Muscle layer of colon (tissue), 2 donors: ENCODE measurements at regions not wholly inside any gene's neighbourhood (a gene's known extent, or its start where the extent isn't known, plus 50 kb on each side); places are given as distances from the start of the nearest gene placed in this dataset.
"Not testable (repeated sequence)": the region's sequence is repeated elsewhere in the genome, so short reads cannot be mapped to it uniquely, and the experiment has no call there.

ENCODE experiments used
- H3K27ac ChIP-seq: one replicate; pipeline ENCODE4 v1.7.0; 2013; ENCODE audit warnings: low read depth, mild to moderate bottlenecking, low read length, moderate library complexity
- H3K27me3 ChIP-seq, 2 donors: one replicate each; pipeline ENCODE4 v1.7.0; 2013; ENCODE audit warnings: low read length in 2 of 2, mild to moderate bottlenecking in 2 of 2; ENCODE audit not compliant: insufficient read depth in 2 of 2, control insufficient read depth in 1 of 2
- H3K36me3 ChIP-seq: one replicate; pipeline ENCODE4 v1.7.0; 2013; ENCODE audit warnings: mild to moderate bottlenecking, low read length; ENCODE audit not compliant: insufficient read depth
- H3K4me1 ChIP-seq: one replicate; pipeline ENCODE4 v1.7.0; 2013; ENCODE audit warnings: mild to moderate bottlenecking, low read length; ENCODE audit not compliant: insufficient read depth
- H3K4me3 ChIP-seq, 2 donors: one replicate each; pipeline ENCODE4 v1.7.0; 2013; ENCODE audit warnings: low read length in 2 of 2, low read depth in 1 of 2, mild to moderate bottlenecking in 1 of 2, moderate library complexity in 1 of 2
- H3K9ac ChIP-seq: one replicate; pipeline ENCODE4 v1.7.0; 2013; ENCODE audit warnings: low read length
- H3K9me3 ChIP-seq: one replicate; pipeline ENCODE4 v1.7.0; 2013; ENCODE audit warnings: mild to moderate bottlenecking, low read length
- donor health status: abdominal sarcoma.
- donor health status: Adenocarcinoma of cecum.

DNA sequence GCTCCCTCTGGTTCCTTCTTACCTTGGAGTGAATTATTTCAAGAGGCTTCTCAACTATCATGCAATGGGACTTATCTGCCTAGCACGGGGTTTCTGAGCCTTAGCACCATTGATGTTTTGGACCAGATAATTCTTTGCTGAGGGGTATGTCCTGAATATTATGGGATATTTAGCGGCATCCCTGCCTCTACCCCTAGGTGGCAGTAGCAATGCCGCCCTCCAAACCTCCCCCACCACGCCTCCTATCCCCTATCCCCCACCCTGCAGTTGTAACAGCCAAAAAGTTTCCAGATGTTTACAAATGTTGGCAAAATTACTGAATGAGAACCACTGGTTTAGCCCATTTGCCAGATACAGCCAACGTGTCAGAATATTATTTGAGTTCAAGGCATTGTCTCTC lies 125.5 kb downstream of the POSTN start:
- H3K36me3 ChIP-seq = no peaks in the 10 kb centered on the region
- H3K9ac ChIP-seq = no peak overlapping the region
- H3K9me3 ChIP-seq = no peaks in the 10 kb centered on the region
- H3K4me1 ChIP-seq = no peaks in the 10 kb centered on the region
- no peak overlapping the region for H3K27ac ChIP-seq
- H3K27me3 ChIP-seq = no peaks in the 10 kb centered on the region
- no peak overlapping the region for H3K4me3 ChIP-seq

GRCh38 chr13:37472266-37472665 lies 126.3 kb downstream of the POSTN start:
- H3K27ac ChIP-seq, H3K4me3 ChIP-seq, H3K4me1 ChIP-seq, H3K27me3 ChIP-seq, H3K9me3 ChIP-seq, H3K9ac ChIP-seq, H3K36me3 ChIP-seq: not testable (repeated sequence)

- H3K27me3 ChIP-seq = no peaks in the 10 kb centered on the region
- H3K27ac ChIP-seq = no peak overlapping the region
- H3K9me3 ChIP-seq = no peaks in the 10 kb centered on the region
These were observed 138.4 kb downstream of the POSTN start for GRCh38 chr13:37460166-37460565.

GRCh38 chr13:37457612-37458011 lies 141.0 kb downstream of the POSTN start:
- no peaks in the 10 kb centered on the region for H3K9me3 ChIP-seq
- H3K27me3 ChIP-seq = no peaks in the 10 kb centered on the region
- no peak overlapping the region for H3K27ac ChIP-seq
- H3K4me3 ChIP-seq = no peak overlapping the region
- no peak overlapping the region for H3K9ac ChIP-seq
- no peaks in the 10 kb centered on the region for H3K36me3 ChIP-seq
- H3K4me1 ChIP-seq = peaks cover 9% of the 10 kb centered on the region

More at GRCh38 chr13:37460166-37460565, 138.4 kb downstream of the POSTN start:
- Histone ChIP-seq H3K36me3 (no peaks in the 10 kb centered on the region), H3K4me1 (peaks cover 9% of the 10 kb centered on the region), H3K4me3 (no peak overlapping the region), H3K9ac (no peak overlapping the region)

DNA sequence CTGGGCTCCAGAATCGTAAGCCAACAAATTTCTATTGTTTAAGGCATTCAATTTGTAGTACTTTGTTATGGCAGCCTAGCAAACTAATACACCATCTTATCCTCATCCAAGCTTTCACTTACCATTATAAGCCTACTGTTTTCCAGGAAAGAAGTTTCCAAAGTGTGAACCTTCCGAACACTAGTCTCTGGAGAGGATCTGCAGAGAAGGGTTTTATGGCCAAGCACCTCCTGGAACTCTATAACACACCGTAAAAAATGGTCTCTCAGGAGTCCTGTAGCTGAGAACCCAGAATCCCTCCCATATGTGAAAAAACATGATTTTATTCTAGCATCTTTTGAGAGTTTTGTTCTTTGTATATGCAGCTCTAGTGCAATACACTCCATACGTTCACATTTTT lies 142.1 kb downstream of the POSTN start:
- Histone ChIP-seq H3K9ac (no peak overlapping the region), H3K9me3 (no peaks in the 10 kb centered on the region), H3K4me1 (peaks cover 17% of the 10 kb centered on the region), H3K4me3 (no peak overlapping the region), H3K36me3 (no peaks in the 10 kb centered on the region), H3K27me3 (no peaks in the 10 kb centered on the region), H3K27ac (no peak overlapping the region)

- Histone ChIP-seq H3K27me3 (no peaks in the 10 kb centered on the region), H3K9me3 (no peaks in the 10 kb centered on the region), H3K4me1 (peaks cover 17% of the 10 kb centered on the region), H3K9ac (no peak overlapping the region), H3K36me3 (no peaks in the 10 kb centered on the region), H3K27ac (no peak overlapping the region), H3K4me3 (no peak overlapping the region)
These were observed 142.5 kb downstream of the POSTN start for GRCh38 chr13:37456041-37456440.

DNA sequence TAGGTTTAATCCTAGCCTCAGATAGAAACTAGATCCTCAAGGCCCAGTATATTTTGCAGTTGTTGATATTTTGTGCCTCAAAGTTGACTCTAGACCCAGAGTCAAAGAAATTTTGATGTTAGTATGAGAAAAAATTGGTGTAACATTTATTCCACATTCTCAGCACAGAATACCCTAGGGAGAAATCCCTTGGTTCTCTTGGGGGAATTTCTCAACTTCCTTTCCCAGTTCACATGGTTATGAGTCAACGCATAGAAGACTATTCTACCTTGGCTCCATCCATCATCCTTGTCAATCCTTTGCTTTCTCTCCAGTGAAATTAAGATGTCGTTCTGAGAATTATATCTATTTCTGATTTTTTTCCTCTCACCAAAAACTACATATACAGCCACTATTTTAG lies 145.3 kb downstream of the POSTN start:
- H3K36me3 ChIP-seq = no peaks in the 10 kb centered on the region
- no peaks in the 10 kb centered on the region for H3K9me3 ChIP-seq
- no peak overlapping the region for H3K4me3 ChIP-seq
- H3K9ac ChIP-seq = no peak overlapping the region
- H3K27me3 ChIP-seq = no peaks in the 10 kb centered on the region
- no peak overlapping the region for H3K27ac ChIP-seq
- H3K4me1 ChIP-seq = peaks cover 8% of the 10 kb centered on the region

DNA sequence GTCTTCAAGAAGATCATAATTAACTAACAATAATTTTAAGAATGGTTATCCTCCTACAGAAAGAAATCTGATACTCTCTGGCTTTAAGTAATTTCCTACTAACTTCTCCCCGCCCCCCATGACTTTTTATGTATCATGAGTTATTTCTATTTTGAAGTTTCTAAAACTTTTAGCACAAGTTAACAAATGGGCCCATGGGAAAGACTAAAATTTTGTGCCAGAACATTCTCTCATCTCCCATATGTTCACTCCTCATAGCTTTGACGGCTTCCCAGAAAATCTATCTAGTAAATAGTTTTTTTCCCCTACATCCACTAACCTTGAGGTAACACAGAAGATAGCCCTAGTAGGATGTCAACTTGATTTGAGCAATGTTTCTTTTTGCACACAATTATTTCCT lies 148.3 kb downstream of the POSTN start:
- Histone ChIP-seq H3K4me1 (peaks cover 14% of the 10 kb centered on the region), H3K4me3 (no peak overlapping the region), H3K27ac (no peak overlapping the region), H3K27me3 (no peaks in the 10 kb centered on the region), H3K9ac (no peak overlapping the region), H3K9me3 (no peaks in the 10 kb centered on the region), H3K36me3 (no peaks in the 10 kb centered on the region)

- Histone ChIP-seq H3K36me3 (no peaks in the 10 kb centered on the region), H3K27me3 (no peaks in the 10 kb centered on the region), H3K27ac (no peak overlapping the region), H3K4me3 (no peak overlapping the region), H3K4me1 (peaks cover 14% of the 10 kb centered on the region), H3K9ac (no peak overlapping the region), H3K9me3 (no peaks in the 10 kb centered on the region)
These were observed 150.4 kb downstream of the POSTN start for GRCh38 chr13:37448153-37448552.

GRCh38 chr13:37446503-37446902 lies 152.1 kb downstream of the POSTN start:
- Histone ChIP-seq H3K4me3 (no peak overlapping the region), H3K4me1 (peaks cover 6% of the 10 kb centered on the region), H3K36me3 (no peaks in the 10 kb centered on the region), H3K9ac (no peak overlapping the region), H3K9me3 (no peaks in the 10 kb centered on the region), H3K27me3 (no peaks in the 10 kb centered on the region), H3K27ac (no peak overlapping the region)

- Histone ChIP-seq H3K36me3 (no peaks in the 10 kb centered on the region), H3K9ac (no peak overlapping the region), H3K27ac (no peak overlapping the region), H3K4me3 (no peak overlapping the region), H3K27me3 (no peaks in the 10 kb centered on the region), H3K4me1 (peaks cover 6% of the 10 kb centered on the region), H3K9me3 (no peaks in the 10 kb centered on the region)
These were observed 155.0 kb downstream of the POSTN start for GRCh38 chr13:37443538-37443937.

GRCh38 chr13:37442996-37443395 lies 155.6 kb downstream of the POSTN start:
- Histone ChIP-seq H3K27me3 (no peaks in the 10 kb centered on the region), H3K27ac (no peak overlapping the region), H3K4me3 (no peak overlapping the region)

More at GRCh38 chr13:37442996-37443395, 155.6 kb downstream of the POSTN start:
- peaks cover 6% of the 10 kb centered on the region for H3K4me1 ChIP-seq
- H3K9me3 ChIP-seq = no peaks in the 10 kb centered on the region
- no peaks in the 10 kb centered on the region for H3K36me3 ChIP-seq
- H3K9ac ChIP-seq = no peak overlapping the region
